Activated B cell treated with CpG ODN at 0.5 μM for 24 hours (primary cell): ENCODE measurements at regions not wholly inside any gene's neighbourhood (a gene's known extent, or its start where the extent isn't known, plus 50 kb on each side); places are given as distances from the start of the nearest gene placed in this dataset.

Source experiments
- ATAC-seq: fragments of 200-7000 bp; cut with Tn5 transposase; one replicate; pipeline ENCODE4 v1.10.0; 2021; ENCODE audit warnings: low read depth, mild to moderate bottlenecking, moderate library complexity
- CTCF ChIA-PET: fragments of 350-600 bp; sonication (Branson Sonifier 250); formaldehyde crosslinking; loops from one replicate; lab custom pipeline; 2021; ENCODE audit warnings: antibody characterized with exemption; lab: Charles Lee
- POLR2A ChIA-PET: fragments of 350-600 bp; sonication (Branson Sonifier 250); formaldehyde crosslinking; loops from one replicate; lab custom pipeline; 2021; ENCODE audit warnings: antibody characterized with exemption; lab: Charles Lee
- DNase-seq: peaks from one replicate; pipeline ENCODE4 v3.0.0; 2022
- H3K27ac Mint-ChIP-seq: one replicate; pipeline ENCODE4 v1.8.0; 2020; ENCODE audit warnings: mixed read lengths
- H3K27me3 Mint-ChIP-seq: one replicate; pipeline ENCODE4 v1.8.0; 2021; ENCODE audit warnings: mixed read lengths
- H3K36me3 Mint-ChIP-seq: one replicate; pipeline ENCODE4 v1.8.0; 2021; ENCODE audit warnings: low read depth, mixed read lengths
- H3K4me1 Mint-ChIP-seq: one replicate; pipeline ENCODE4 v1.8.0; 2021; ENCODE audit warnings: mixed read lengths
- H3K4me3 Mint-ChIP-seq: one replicate; pipeline ENCODE4 v1.8.0; 2020; ENCODE audit warnings: mild to moderate bottlenecking, mixed read lengths
- H3K9me3 Mint-ChIP-seq: one replicate; pipeline ENCODE4 v1.8.0; 2020; ENCODE audit warnings: mixed read lengths
- CTCF ChIP-seq: fragments of 200-600 bp; IDR thresholded peaks from one replicate; pipeline ENCODE4 v1.8.0; 2022; ENCODE audit warnings: antibody characterized with exemption, mild to moderate bottlenecking
- intact Hi-C: fragments of 100-400 bp; cut with micrococcal nuclease; formaldehyde crosslinking; loops from one replicate; pipeline ENCODE4 v1.15.1; 2024

DNA sequence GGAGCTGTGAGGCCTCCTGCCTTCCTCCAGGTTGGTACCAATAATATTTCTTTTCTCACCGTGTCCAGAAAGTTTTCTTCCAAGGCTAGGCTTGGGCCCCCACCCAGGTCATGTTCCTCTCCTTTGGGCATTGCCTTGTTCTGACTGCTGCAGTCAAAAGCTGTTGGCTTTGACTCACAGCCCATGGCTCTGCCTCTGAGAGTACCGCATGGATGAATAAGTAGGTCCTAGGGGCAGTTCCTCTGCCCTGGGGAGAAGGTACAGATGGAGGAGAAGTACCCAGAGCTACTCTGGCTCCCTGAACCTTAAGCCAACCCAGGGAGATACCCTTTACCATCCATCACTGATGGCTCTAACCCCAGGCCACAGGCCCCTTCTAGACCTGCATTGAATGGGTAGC, 115.0 kb downstream of the NAV1 start:
- Mint-ChIP-seq H3K4me3 (no peak overlapping the region), H3K27me3 (peaks cover 19% of the 10 kb centered on the region), H3K27ac (no peak overlapping the region), H3K36me3 (no peaks in the 10 kb centered on the region), H3K9me3 (no peaks in the 10 kb centered on the region), H3K4me1 (peaks cover 10% of the 10 kb centered on the region)
- DNase-seq (no peak), ATAC-seq (no peak)
- intact Hi-C loops = no loop called here
- CTCF ChIA-PET = no interaction called here
- TF ChIP-seq CTCF = no peak
- POLR2A ChIA-PET = no interaction called here

- H3K4me3 Mint-ChIP-seq = no peak overlapping the region
These were observed 116.3 kb downstream of the NAV1 start for GRCh38 chr1:201655243-201655642.

GRCh38 chr1:201655910-201656309, 117.0 kb downstream of the NAV1 start:
- ATAC-seq (no peak), DNase-seq (no peak)
- no peaks in the 10 kb centered on the region for H3K36me3 Mint-ChIP-seq
- peaks cover 14% of the 10 kb centered on the region for H3K27me3 Mint-ChIP-seq
- intact Hi-C loops = no loop called here
- CTCF ChIA-PET = no interaction called here
- H3K4me1 Mint-ChIP-seq = peaks cover 9% of the 10 kb centered on the region
- H3K27ac Mint-ChIP-seq = no peak overlapping the region
- POLR2A ChIA-PET = no interaction called here
- no peak overlapping the region for H3K4me3 Mint-ChIP-seq
- no peak for TF ChIP-seq CTCF
- H3K9me3 Mint-ChIP-seq = no peaks in the 10 kb centered on the region

More at GRCh38 chr1:201655243-201655642, 116.3 kb downstream of the NAV1 start:
- H3K36me3 Mint-ChIP-seq = no peaks in the 10 kb centered on the region
- no peak for TF ChIP-seq CTCF
- no peak overlapping the region for H3K27ac Mint-ChIP-seq
- DNase-seq (no peak), ATAC-seq (no peak)
- peaks cover 9% of the 10 kb centered on the region for H3K4me1 Mint-ChIP-seq
- ChIA-PET CTCF (no interaction called here), POLR2A (no interaction called here)
- H3K9me3 Mint-ChIP-seq = no peaks in the 10 kb centered on the region
- intact Hi-C loops = no loop called here
- H3K27me3 Mint-ChIP-seq = peaks cover 17% of the 10 kb centered on the region

DNA sequence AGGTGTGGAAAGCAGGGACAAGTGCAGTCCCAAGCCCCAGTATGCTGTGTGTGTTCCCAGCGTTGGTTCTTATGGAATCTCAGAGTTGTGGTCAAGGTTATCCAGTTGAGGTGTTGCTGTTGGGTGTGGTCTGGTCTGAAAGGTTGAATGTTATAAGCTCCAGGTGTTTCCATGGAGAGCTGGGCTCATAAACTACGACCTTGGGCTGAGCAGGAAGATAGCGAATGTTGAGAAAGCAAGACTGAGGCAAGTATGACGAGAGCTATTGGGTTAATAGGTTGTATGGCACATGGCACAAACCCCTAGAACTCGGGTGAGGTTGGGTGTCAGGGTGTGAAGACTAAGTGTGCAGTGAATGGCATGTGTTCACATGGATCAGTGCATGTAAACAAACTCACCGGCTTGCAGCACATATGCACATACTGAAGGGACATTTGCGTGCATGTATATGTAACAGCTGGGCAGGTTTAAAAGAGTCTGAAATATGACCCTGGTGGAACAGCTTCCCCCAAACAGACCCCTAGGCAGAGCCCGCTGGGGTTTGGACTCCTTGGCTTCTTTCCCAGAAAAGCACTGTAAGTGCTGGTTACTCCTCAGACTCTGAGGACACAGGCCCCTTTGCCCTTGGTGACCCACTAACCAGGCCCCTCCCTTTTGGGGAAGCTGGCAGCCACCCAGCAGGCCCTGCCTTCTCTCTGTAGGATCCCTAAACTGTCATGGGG, 117.5 kb downstream of the NAV1 start:
- Mint-ChIP-seq H3K27ac (no peak overlapping the region), H3K4me3 (no peak overlapping the region), H3K4me1 (peaks cover 9% of the 10 kb centered on the region), H3K27me3 (peaks cover 8% of the 10 kb centered on the region), H3K9me3 (no peaks in the 10 kb centered on the region), H3K36me3 (no peaks in the 10 kb centered on the region)
- ATAC-seq (no peak), DNase-seq (no peak)
- TF ChIP-seq CTCF = no peak
- intact Hi-C loops = no loop called here
- POLR2A ChIA-PET = no interaction called here
- CTCF ChIA-PET = no interaction called here

DNA sequence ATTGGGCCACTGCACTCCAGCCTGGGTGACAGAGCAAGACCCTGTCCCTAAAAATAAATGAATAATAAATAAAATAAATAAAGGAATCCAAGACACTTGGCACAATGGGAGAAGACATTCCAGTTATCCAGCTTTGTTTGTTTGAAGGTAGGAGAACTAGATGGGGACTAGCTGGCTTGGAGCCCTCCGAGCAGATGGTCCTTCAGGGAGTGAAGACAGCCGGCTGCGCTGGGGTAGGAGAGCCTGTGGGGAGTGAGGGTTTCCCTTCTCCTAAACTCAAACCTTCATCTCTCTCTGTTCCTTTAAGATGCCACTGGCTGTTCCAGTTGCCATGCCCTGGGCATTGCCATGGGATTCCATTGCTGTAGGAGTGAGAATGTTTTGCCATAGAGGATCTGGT, 120.6 kb downstream of the NAV1 start:
- ATAC-seq (no peak), DNase-seq (no peak)
- H3K4me1 Mint-ChIP-seq = no peaks in the 10 kb centered on the region
- H3K36me3 Mint-ChIP-seq = no peaks in the 10 kb centered on the region
- ChIA-PET POLR2A (no interaction called here), CTCF (no interaction called here)
- no peak overlapping the region for H3K4me3 Mint-ChIP-seq
- intact Hi-C loops = no loop called here
- H3K9me3 Mint-ChIP-seq = no peaks in the 10 kb centered on the region
- H3K27me3 Mint-ChIP-seq = peaks cover 6% of the 10 kb centered on the region
- H3K27ac Mint-ChIP-seq = no peak overlapping the region
- TF ChIP-seq CTCF = no peak
